K562 (cell line): ENCODE measurements at regions not wholly inside any gene's neighbourhood (a gene's known extent, or its start where the extent isn't known, plus 50 kb on each side); places are given as distances from the start of the nearest gene placed in this dataset.
A peak's percentile ranks its signal among the peaks of the same experiment; 100 is the strongest.

Experiments used
- ATAC-seq: fragments of 200-7000 bp; cut with Tn5 transposase; 3 replicates; pipeline ENCODE4 v1.9.1; 2020; ENCODE audit warnings: moderate library complexity
- BruUV-seq: library from RNA; stranded (reverse); fragments of 400-500 nt; replicated peaks from 2 replicates; lab custom pipeline; 2021; lab: Mats Ljungman, UMichigan
- CTCF ChIA-PET: fragments of 300-600 bp; formaldehyde crosslinking; extraction: SDS; loops from one replicate; lab custom pipeline; 2021; ENCODE audit warnings: low intra/inter-chr PET ratio; lab: Yijun Ruan, JAX
- POLR2A ChIA-PET: fragments of 300-600, 350-650 bp; sonication (Branson Sonifier 250); formaldehyde crosslinking; extraction: SDS; loops from one replicate; lab custom pipeline; 2021; ENCODE audit warnings: antibody characterized with exemption, inconsistent platforms; lab: Yijun Ruan, JAX
- DNase-seq, 4 experiments: peaks; one replicate each; pipeline versions ENCODE4 v3.0.0 to v3.0.0-alpha.2; 2011 to 2018; ENCODE audit warnings: low spot score in 3 of 4, mixed read lengths in 3 of 4; ENCODE audit errors: extremely low read depth in 1 of 4
- FAIRE-seq: peaks from 2 replicates; lab custom pipeline; 2011; peaks lifted over from hg19 to GRCh38; lab: Jason Lieb, UNC
- H2AFZ ChIP-seq: 2 replicates; pipeline ENCODE4 v1.6.0; 2011; ENCODE audit warnings: low read depth, low read length, control low read depth, inconsistent platforms
- H3K27ac ChIP-seq: fragments of 200-600 bp; 3 replicates; pipeline ENCODE4 v1.8.0; 2011; ENCODE audit warnings: low read depth, mild to moderate bottlenecking, control low read depth, inconsistent platforms, low read length, moderate library complexity, mixed read lengths; ENCODE audit errors: extremely low read depth
- H3K27me3 ChIP-seq, 2 experiments: fragments of 300-600 bp in 1 of 2; 2 replicates in 1 of 2; 3 replicates in 1 of 2; pipeline versions ENCODE4 v1.6.0 to v1.8.0; 2011; ENCODE audit warnings: inconsistent platforms in 2 of 2, low read length in 2 of 2, mild to moderate bottlenecking in 1 of 2, mixed read lengths in 1 of 2, moderate library complexity in 1 of 2; ENCODE audit not compliant: control insufficient read depth in 2 of 2, insufficient read depth in 2 of 2
- H3K36me3 ChIP-seq: fragments of 300-600 bp; 3 replicates; pipeline ENCODE4 v1.8.0; 2011; ENCODE audit warnings: mild to moderate bottlenecking, low read length, inconsistent platforms; ENCODE audit not compliant: control insufficient read depth, insufficient read depth
- H3K4me1 ChIP-seq, 2 experiments: fragments of 200-600 bp in 1 of 2; replicated peaks in 1 of 2; 2 replicates in 1 of 2; 3 replicates in 1 of 2; pipeline versions ENCODE4 v1.5.1 to v1.8.0; 2011; ENCODE audit warnings: inconsistent platforms in 2 of 2, low read length in 2 of 2, mild to moderate bottlenecking in 1 of 2, mixed read lengths in 1 of 2, moderate library complexity in 1 of 2; ENCODE audit not compliant: control insufficient read depth in 2 of 2, insufficient read depth in 2 of 2
- H3K4me2 ChIP-seq: 2 replicates; pipeline ENCODE4 v1.6.1; 2011; ENCODE audit warnings: low read length, control low read depth, inconsistent platforms, mixed read lengths; ENCODE audit not compliant: insufficient read depth
- H3K4me3 ChIP-seq: fragments of 200-600 bp; sonication (generic), shearing (Covaris generic); 2 replicates; pipeline ENCODE4 v1.5.1; 2016; ENCODE audit warnings: control low read depth, inconsistent platforms
- H3K79me2 ChIP-seq: fragments of 200-600 bp; 3 replicates; pipeline ENCODE4 v1.8.0; 2011; ENCODE audit warnings: low read length, inconsistent platforms; ENCODE audit not compliant: control insufficient read depth, insufficient read depth
- H3K9ac ChIP-seq, 2 experiments: 2 replicates each; pipeline versions ENCODE4 v1.6.0 to v1.6.1; 2011; ENCODE audit warnings: low read depth in 2 of 2, low read length in 2 of 2, control low read depth in 1 of 2, inconsistent platforms in 1 of 2, mild to moderate bottlenecking in 1 of 2, mixed read lengths in 1 of 2; ENCODE audit not compliant: insufficient read depth in 1 of 2
- H3K9me1 ChIP-seq: one replicate; pipeline ENCODE4 v1.6.0; 2011; ENCODE audit warnings: inconsistent platforms, mild to moderate bottlenecking, low read length, moderate library complexity; ENCODE audit not compliant: control insufficient read depth, insufficient read depth
- H3K9me3 ChIP-seq: replicated peaks from 2 replicates; pipeline ENCODE4 v1.5.1; 2011; ENCODE audit warnings: low read depth, low read length, inconsistent platforms; ENCODE audit not compliant: control insufficient read depth, insufficient read depth
- H4K20me1 ChIP-seq: replicated peaks from 2 replicates; pipeline ENCODE4 v1.6.1; 2011; ENCODE audit warnings: low read length, inconsistent platforms, mixed read lengths; ENCODE audit not compliant: control insufficient read depth, insufficient read depth
- ERF ChIP-seq: fragments of 450-650 bp; formaldehyde crosslinking; IDR thresholded peaks from 2 replicates; pipeline ENCODE4 v1.4.0; 2020; ENCODE audit warnings: mild to moderate bottlenecking, mixed read lengths
- FOXA3 ChIP-seq, 2 experiments: fragments of 450-650 bp in 1 of 2; sonication (generic) in 1 of 2; formaldehyde crosslinking; IDR thresholded peaks in 1 of 2; conservative IDR thresholded peaks in 1 of 2; 2 replicates each; pipeline versions ENCODE4 v1.4.0 to v1.8.0; 2020 to 2022; ENCODE audit warnings: mild to moderate bottlenecking in 2 of 2, missing genetic modification reagents in 1 of 2
- MAFG ChIP-seq: fragments of 450-650 bp; conservative IDR thresholded peaks from 2 replicates; pipeline ENCODE4 v1.6.1; 2016; ENCODE audit warnings: missing genetic modification characterization, missing compliant biosample characterization
- NFE2L1 ChIP-seq: fragments of 450-650 bp; IDR thresholded peaks from 2 replicates; pipeline ENCODE4 v1.6.1; 2016; ENCODE audit warnings: missing genetic modification characterization, low read depth, mild to moderate bottlenecking, missing compliant biosample characterization, moderate library complexity, borderline replicate concordance
- POLR2AphosphoS2 ChIP-seq: IDR thresholded peaks from 2 replicates; pipeline ENCODE4 v1.6.1; 2012; ENCODE audit warnings: low read length, improper control_type of control experiment
- PRPF4 ChIP-seq: fragments of 200-400 bp; formaldehyde crosslinking; IDR thresholded peaks from one replicate; pipeline ENCODE4 v1.6.1; 2017; ENCODE audit warnings: low read length, low read depth, mild to moderate bottlenecking; ENCODE audit not compliant: insufficient read depth, poor library complexity, severe bottlenecking
- RB1 ChIP-seq: fragments of 450-650 bp; IDR thresholded peaks from 2 replicates; pipeline ENCODE4 v1.6.1; 2017; ENCODE audit warnings: low read depth, mild to moderate bottlenecking
- SETDB1 ChIP-seq: IDR thresholded peaks from one replicate; pipeline ENCODE4 v1.6.1; 2012; ENCODE audit warnings: low read length, control low read depth, inconsistent platforms
- SP2 ChIP-seq: IDR thresholded peaks from 2 replicates; pipeline ENCODE4 v1.6.1; 2011; ENCODE audit warnings: mild to moderate bottlenecking, low read depth, low read length, moderate library complexity; ENCODE audit not compliant: poor library complexity, severe bottlenecking; ENCODE audit errors: extremely low read depth
- SREBF1 ChIP-seq: fragments of 150-350 bp; IDR thresholded peaks from 2 replicates; pipeline ENCODE4 v1.6.1; 2014; ENCODE audit warnings: antibody characterized with exemption, low read depth, low read length, borderline replicate concordance
- ZNF12 ChIP-seq: sonication (generic); formaldehyde crosslinking; IDR thresholded peaks from 2 replicates; pipeline ENCODE4 v1.4.0; 2020; ENCODE audit warnings: mild to moderate bottlenecking, missing genetic modification reagents
- ZNF121 ChIP-seq: sonication (generic); formaldehyde crosslinking; conservative IDR thresholded peaks from 2 replicates; pipeline ENCODE4 v1.8.0; 2022; ENCODE audit warnings: missing genetic modification reagents
- WGBS: fragments of 100-300 bp; shearing (Covaris generic); methylation state at CpG from one replicate; pipeline ENCODE4 v1.1.6; 2016; ENCODE audit warnings: low coverage, mixed read lengths; ENCODE audit not compliant: insufficient coverage; ENCODE audit errors: missing lambda C conversion rate; 5-methylcytosine and 5-hydroxymethylcytosine counted together
- in situ Hi-C: fragments of 300-500 bp; cut with MboI; formaldehyde crosslinking; loops from 4 replicates; pipeline ENCODE4 v1.15.0; 2018; ENCODE audit warnings: inconsistent platforms, mixed read lengths
- intact Hi-C: fragments of 100-400 bp; cut with micrococcal nuclease; formaldehyde crosslinking; loops from 2 replicates; pipeline ENCODE4 v1.14.2; 2022
- TF ChIP-seq, protein P1 (sequence below): conservative IDR thresholded peaks from 2 replicates; pipeline ENCODE4 v1.6.1; 2011; ENCODE audit warnings: low read depth, mild to moderate bottlenecking, low read length; ENCODE audit not compliant: control insufficient read depth
- TF ChIP-seq, protein P2 (sequence below), 3 experiments: IDR thresholded peaks in 2 of 3; conservative IDR thresholded peaks in 1 of 3; 2 replicates each; pipeline ENCODE4 v1.5.1; 2011 to 2012; ENCODE audit warnings: low read length in 3 of 3, mild to moderate bottlenecking in 3 of 3, control low read depth in 2 of 3, improper control_type of control experiment in 1 of 3, inconsistent platforms in 1 of 3, low read depth in 1 of 3, mixed read lengths in 1 of 3, moderate library complexity in 1 of 3; ENCODE audit not compliant: insufficient read depth in 2 of 3
- TF ChIP-seq, protein P3 (sequence below): fragments of 250-450 bp; sonication (Bioruptor Pico); IDR thresholded peaks from 2 replicates; pipeline ENCODE4 v1.5.0; 2020; ENCODE audit warnings: mild to moderate bottlenecking
- TF ChIP-seq, protein P4 (sequence below): sonication (generic); formaldehyde crosslinking; IDR thresholded peaks from 2 replicates; pipeline ENCODE4 v1.8.0; 2022; ENCODE audit warnings: missing genetic modification reagents, mild to moderate bottlenecking, moderate library complexity, borderline replicate concordance

DNA sequence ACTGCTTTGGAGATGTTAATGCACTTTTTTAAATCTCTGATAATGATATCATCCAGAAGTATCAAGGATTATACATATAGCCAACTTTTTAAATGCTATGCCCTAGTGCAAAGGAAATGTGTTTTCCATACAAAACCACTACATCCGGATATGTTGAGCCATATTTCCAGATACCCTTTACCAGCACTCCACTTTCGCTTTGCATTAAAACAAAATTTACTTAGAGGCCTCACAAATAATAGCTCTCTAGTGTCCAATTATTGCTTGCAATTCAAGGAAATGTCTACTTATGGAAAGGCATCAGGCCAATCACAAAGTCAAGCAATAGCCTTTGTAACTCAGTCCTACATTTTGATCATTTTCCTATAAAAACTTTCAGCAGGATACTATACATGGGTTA lies 1072.8 kb upstream of the INTU start (continued):
- TF ChIP-seq, protein P1, sequence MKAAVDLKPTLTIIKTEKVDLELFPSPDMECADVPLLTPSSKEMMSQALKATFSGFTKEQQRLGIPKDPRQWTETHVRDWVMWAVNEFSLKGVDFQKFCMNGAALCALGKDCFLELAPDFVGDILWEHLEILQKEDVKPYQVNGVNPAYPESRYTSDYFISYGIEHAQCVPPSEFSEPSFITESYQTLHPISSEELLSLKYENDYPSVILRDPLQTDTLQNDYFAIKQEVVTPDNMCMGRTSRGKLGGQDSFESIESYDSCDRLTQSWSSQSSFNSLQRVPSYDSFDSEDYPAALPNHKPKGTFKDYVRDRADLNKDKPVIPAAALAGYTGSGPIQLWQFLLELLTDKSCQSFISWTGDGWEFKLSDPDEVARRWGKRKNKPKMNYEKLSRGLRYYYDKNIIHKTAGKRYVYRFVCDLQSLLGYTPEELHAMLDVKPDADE, result no peak
- TF ChIP-seq ZNF12 (CRISPR knock-in tag) (no peak), SP2 (no peak)

DNA sequence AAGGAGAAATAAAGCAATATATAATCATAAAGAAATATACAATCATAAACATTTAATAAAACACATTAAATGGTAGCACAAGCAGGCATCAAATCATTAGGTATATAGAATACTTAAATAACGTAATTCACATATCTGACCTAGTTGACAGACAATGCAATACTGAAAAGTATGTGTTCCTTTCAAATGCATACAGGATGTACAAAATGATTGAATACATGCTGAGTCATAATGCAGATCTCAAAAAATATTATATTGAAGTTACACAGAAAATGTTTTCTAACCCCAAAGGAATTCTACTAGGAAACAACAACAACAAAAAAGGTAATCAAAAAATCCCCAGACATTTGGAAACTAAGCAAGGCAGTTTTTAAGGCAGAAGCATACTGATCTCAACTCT lies 1072.0 kb upstream of the INTU start:
- H3K79me2 ChIP-seq, result peaks cover 56% of the 10 kb centered on the region
- H3K9me1 ChIP-seq, result no peaks in the 10 kb centered on the region
- no peak overlapping the region; the same call in 2 of the 3 replicates for H3K27ac ChIP-seq
- no peaks in the 10 kb centered on the region for H4K20me1 ChIP-seq
- CTCF ChIA-PET, result no interaction called here
- peaks cover 22% of the 10 kb centered on the region for H3K36me3 ChIP-seq
- no peaks in the 10 kb centered on the region for H3K27me3 ChIP-seq
- no peaks in the 10 kb centered on the region for H3K4me1 ChIP-seq
- H3K9me3 ChIP-seq, result no peaks in the 10 kb centered on the region; the same call in 1 of the 2 replicates
- H2AFZ ChIP-seq, result no peak overlapping the region
- ATAC-seq, result no peak
- FAIRE-seq, result no peak
- no peak for DNase-seq
- H3K9ac ChIP-seq, result no peak overlapping the region
- in situ Hi-C loops, result no loop called here
- no TSS peak for BruUV-seq
- POLR2A ChIA-PET, result no interaction called here
- WGBS, result 75% methylated on average over 1 of the region's 1 CpG
- H3K4me3 ChIP-seq, result no peak overlapping the region
- no peak overlapping the region for H3K4me2 ChIP-seq
- intact Hi-C loops, result no loop called here
- 0 out of 2 replicates have a peak, but pooled peaks have one; percentile 37 for TF ChIP-seq MAFG
- TF ChIP-seq, protein P2, sequence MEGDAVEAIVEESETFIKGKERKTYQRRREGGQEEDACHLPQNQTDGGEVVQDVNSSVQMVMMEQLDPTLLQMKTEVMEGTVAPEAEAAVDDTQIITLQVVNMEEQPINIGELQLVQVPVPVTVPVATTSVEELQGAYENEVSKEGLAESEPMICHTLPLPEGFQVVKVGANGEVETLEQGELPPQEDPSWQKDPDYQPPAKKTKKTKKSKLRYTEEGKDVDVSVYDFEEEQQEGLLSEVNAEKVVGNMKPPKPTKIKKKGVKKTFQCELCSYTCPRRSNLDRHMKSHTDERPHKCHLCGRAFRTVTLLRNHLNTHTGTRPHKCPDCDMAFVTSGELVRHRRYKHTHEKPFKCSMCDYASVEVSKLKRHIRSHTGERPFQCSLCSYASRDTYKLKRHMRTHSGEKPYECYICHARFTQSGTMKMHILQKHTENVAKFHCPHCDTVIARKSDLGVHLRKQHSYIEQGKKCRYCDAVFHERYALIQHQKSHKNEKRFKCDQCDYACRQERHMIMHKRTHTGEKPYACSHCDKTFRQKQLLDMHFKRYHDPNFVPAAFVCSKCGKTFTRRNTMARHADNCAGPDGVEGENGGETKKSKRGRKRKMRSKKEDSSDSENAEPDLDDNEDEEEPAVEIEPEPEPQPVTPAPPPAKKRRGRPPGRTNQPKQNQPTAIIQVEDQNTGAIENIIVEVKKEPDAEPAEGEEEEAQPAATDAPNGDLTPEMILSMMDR (IDR thresholded peaks at IDR 0.05 in 2 of 3, conservative IDR thresholded peaks at IDR 0.05 in 1 of 3; ENCODE audit: insufficient read depth in 2 of 3, low read depth in 1 of 3, low read length in 3 of 3), result no peak
- no peak for TF ChIP-seq ZNF121 (CRISPR knock-in tag)
- TF ChIP-seq, protein P3, sequence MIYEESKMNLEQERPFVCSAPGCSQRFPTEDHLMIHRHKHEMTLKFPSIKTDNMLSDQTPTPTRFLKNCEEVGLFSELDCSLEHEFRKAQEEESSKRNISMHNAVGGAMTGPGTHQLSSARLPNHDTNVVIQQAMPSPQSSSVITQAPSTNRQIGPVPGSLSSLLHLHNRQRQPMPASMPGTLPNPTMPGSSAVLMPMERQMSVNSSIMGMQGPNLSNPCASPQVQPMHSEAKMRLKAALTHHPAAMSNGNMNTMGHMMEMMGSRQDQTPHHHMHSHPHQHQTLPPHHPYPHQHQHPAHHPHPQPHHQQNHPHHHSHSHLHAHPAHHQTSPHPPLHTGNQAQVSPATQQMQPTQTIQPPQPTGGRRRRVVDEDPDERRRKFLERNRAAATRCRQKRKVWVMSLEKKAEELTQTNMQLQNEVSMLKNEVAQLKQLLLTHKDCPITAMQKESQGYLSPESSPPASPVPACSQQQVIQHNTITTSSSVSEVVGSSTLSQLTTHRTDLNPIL (CRISPR knock-in tag), result no peak
- no peak for TF ChIP-seq SETDB1
- no peak for TF ChIP-seq ERF (CRISPR knock-in tag)
- TF ChIP-seq, protein P4, sequence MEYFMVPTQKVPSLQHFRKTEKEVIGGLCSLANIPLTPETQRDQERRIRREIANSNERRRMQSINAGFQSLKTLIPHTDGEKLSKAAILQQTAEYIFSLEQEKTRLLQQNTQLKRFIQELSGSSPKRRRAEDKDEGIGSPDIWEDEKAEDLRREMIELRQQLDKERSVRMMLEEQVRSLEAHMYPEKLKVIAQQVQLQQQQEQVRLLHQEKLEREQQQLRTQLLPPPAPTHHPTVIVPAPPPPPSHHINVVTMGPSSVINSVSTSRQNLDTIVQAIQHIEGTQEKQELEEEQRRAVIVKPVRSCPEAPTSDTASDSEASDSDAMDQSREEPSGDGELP (CRISPR knock-in tag), result no peak
- TF ChIP-seq SREBF1, result no peak
- TF ChIP-seq RB1, result no peak
- no peak for TF ChIP-seq FOXA3 (CRISPR knock-in tag; conservative IDR thresholded peaks at IDR 0.05 in 1 of 2, IDR thresholded peaks at IDR 0.05 in 1 of 2)
- no peak for TF ChIP-seq PRPF4
- no peak for TF ChIP-seq POLR2AphosphoS2
- TF ChIP-seq NFE2L1 (tag), result 0 out of 2 replicates have a peak, but pooled peaks have one; percentile 15
